ENCODE measurements at regions not wholly inside any gene's neighbourhood (a gene's known extent, or its start where the extent isn't known, plus 50 kb on each side); places are given as distances from the start of the nearest gene placed in this dataset.

GRCh38 chr12:59182658-59183455, 262.6 kb upstream of the LRIG3 start:
- in situ Hi-C loops (cut with HindIII; ENCODE audit: low pct_ligation_motif_present, low pct_unique_long_range_greater_than_20kb, low sequenced_read_pairs): no loop called here
- DNase-seq: no peak

- in situ Hi-C loops (cut with HindIII; ENCODE audit: low pct_ligation_motif_present, low pct_unique_long_range_greater_than_20kb, low sequenced_read_pairs): no loop called here
- no peak for DNase-seq
Measured at GRCh38 chr12:59182191-59182590, 261.9 kb upstream of the LRIG3 start.

DNA sequence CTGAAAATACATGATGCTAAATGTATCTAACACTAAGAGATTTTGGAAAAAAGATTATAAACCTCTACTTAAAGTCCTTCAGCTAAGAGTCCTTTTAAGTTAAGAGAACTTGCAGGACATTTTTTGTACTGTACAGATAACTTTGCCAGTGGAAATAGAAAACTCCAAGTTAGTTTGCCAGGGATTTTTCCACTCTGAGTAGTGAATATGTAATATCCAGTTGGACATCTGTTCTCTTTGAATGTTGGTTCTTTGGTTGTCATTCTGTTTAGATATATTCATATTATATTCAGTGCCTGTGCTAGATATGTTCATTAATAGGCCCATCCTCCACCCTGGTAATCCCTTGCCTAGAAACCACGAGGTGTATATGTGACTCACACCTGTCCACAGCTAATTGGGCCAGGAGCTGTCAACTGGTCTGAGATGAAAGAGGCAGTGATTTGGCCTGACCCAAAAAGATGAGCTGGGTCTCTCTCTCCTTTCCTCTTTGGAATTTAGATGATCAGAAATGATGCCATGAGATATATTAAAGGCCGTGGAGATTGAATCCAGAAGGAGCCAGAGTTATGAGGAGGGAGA, 261.0 kb upstream of the LRIG3 start:
- DNase-seq: no peak
- in situ Hi-C loops (cut with HindIII; ENCODE audit: low pct_ligation_motif_present, low pct_unique_long_range_greater_than_20kb, low sequenced_read_pairs): no loop called here

DNA sequence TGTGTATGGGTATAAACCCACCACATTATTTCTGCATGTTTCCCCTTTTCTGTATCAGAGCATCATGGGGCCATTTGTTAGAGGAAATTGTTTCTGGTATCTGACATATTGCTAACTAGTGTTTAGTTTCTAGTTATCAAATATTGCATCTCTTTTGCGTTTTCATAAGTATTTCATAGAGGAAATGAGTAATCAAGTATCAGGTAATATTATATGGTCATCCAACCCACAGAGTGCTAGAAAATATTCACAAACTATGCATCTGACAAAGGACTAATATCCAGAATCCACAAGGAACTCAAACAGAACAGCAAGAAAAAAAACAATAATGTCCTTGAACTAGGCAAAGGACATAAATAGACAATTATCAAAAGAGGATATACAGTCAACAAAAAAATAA, 258.9 kb upstream of the LRIG3 start:
- in situ Hi-C loops (cut with HindIII; ENCODE audit: low pct_ligation_motif_present, low pct_unique_long_range_greater_than_20kb, low sequenced_read_pairs): no loop called here
- DNase-seq: no peak

GRCh38 chr12:59173695-59174094, 253.4 kb upstream of the LRIG3 start:
- DNase-seq: no peak
- in situ Hi-C loops (cut with HindIII; ENCODE audit: low pct_ligation_motif_present, low pct_unique_long_range_greater_than_20kb, low sequenced_read_pairs): no loop called here

- DNase-seq: no peak
- in situ Hi-C loops (cut with HindIII; ENCODE audit: low pct_ligation_motif_present, low pct_unique_long_range_greater_than_20kb, low sequenced_read_pairs): no loop called here
Measured at GRCh38 chr12:59168647-59169046, 248.3 kb upstream of the LRIG3 start.

GRCh38 chr12:59166457-59166856, 246.2 kb upstream of the LRIG3 start:
- in situ Hi-C loops (cut with HindIII; ENCODE audit: low pct_ligation_motif_present, low pct_unique_long_range_greater_than_20kb, low sequenced_read_pairs): no loop called here

GRCh38 chr12:59164991-59165718, 244.9 kb upstream of the LRIG3 start:
- in situ Hi-C loops (cut with HindIII; ENCODE audit: low pct_ligation_motif_present, low pct_unique_long_range_greater_than_20kb, low sequenced_read_pairs): no loop called here
- DNase-seq: peak; percentile 58

More at GRCh38 chr12:59166457-59166856, 246.2 kb upstream of the LRIG3 start:
- no peak for DNase-seq

GRCh38 chr12:59164226-59164625, 243.9 kb upstream of the LRIG3 start:
- no peak for DNase-seq
- in situ Hi-C loops (cut with HindIII; ENCODE audit: low pct_ligation_motif_present, low pct_unique_long_range_greater_than_20kb, low sequenced_read_pairs): no loop called here

- in situ Hi-C loops (cut with HindIII; ENCODE audit: low pct_ligation_motif_present, low pct_unique_long_range_greater_than_20kb, low sequenced_read_pairs): no loop called here
Measured at GRCh38 chr12:59158681-59159080, 238.4 kb upstream of the LRIG3 start.

DNA sequence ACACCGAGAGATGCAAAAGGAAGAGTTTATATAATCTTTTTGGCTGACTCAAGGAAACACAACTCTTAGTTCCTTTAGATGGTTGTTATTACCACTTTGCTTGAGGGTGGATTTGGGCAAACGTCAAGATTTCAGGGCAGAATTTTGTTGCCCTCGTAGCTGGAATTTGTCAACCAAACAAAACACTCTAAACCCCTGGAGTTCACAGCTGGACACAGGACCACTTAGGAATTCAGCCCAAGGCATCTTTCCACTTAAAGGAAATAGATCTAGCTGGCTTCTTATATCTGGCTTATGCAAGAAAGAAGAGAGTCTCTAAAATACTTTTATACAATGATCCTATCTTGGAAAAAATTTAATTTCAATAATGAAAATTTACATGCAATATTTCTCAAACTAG, 237.8 kb upstream of the LRIG3 start:
- in situ Hi-C loops (cut with HindIII; ENCODE audit: low pct_ligation_motif_present, low pct_unique_long_range_greater_than_20kb, low sequenced_read_pairs): no loop called here
- no peak for DNase-seq

More at GRCh38 chr12:59158681-59159080, 238.4 kb upstream of the LRIG3 start:
- DNase-seq: no peak

- DNase-seq: no peak
- in situ Hi-C loops (cut with HindIII; ENCODE audit: low pct_ligation_motif_present, low pct_unique_long_range_greater_than_20kb, low sequenced_read_pairs): no loop called here
Measured at GRCh38 chr12:59155448-59155847, 235.1 kb upstream of the LRIG3 start.

GRCh38 chr12:59151243-59151642, 230.9 kb upstream of the LRIG3 start:
- no peak for DNase-seq
- in situ Hi-C loops (cut with HindIII; ENCODE audit: low pct_ligation_motif_present, low pct_unique_long_range_greater_than_20kb, low sequenced_read_pairs): no loop called here

- DNase-seq: peak; percentile 93
- in situ Hi-C loops (cut with HindIII; ENCODE audit: low pct_ligation_motif_present, low pct_unique_long_range_greater_than_20kb, low sequenced_read_pairs): no loop called here
Measured at GRCh38 chr12:59149995-59150642, 229.8 kb upstream of the LRIG3 start.

- in situ Hi-C loops (cut with HindIII; ENCODE audit: low pct_ligation_motif_present, low pct_unique_long_range_greater_than_20kb, low sequenced_read_pairs): no loop called here
- DNase-seq: no peak
Measured at GRCh38 chr12:59147791-59148190, 227.5 kb upstream of the LRIG3 start.

DNA sequence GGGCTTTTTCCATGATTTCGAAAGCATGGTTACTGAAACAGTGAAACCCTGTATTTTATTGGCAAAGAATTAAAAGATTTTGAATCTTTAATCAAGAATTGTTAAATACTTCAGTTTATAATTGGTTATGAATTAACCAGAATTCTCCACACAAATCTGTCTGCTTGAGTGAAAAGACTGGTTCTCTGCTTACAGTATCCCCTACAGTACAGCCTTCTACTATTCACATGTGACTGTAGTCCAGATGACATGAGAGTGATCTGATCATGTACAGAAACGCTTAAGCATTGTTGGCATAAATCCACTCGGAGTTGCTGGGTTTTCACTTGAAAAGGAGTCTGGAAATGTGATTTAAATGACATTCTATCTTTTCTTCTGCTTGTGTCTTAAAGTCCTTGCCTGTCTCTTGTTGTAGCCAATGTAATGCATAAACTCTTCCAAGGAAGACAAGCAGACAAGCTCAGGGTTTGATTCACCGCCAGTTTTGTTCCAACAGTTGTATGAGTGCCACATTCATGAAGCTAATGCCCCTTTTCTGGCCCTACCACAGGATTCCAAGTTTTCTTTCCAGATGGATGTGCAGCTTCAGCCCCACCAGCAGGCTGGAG, 222.0 kb upstream of the LRIG3 start:
- in situ Hi-C loops (cut with HindIII; ENCODE audit: low pct_ligation_motif_present, low pct_unique_long_range_greater_than_20kb, low sequenced_read_pairs): no loop called here
- no peak for DNase-seq

GRCh38 chr12:59134750-59135149, 214.4 kb upstream of the LRIG3 start:
- in situ Hi-C loops (cut with HindIII; ENCODE audit: low pct_ligation_motif_present, low pct_unique_long_range_greater_than_20kb, low sequenced_read_pairs): no loop called here
- no peak for DNase-seq

GRCh38 chr12:59131462-59131861, 211.2 kb upstream of the LRIG3 start:
- in situ Hi-C loops (cut with HindIII; ENCODE audit: low pct_ligation_motif_present, low pct_unique_long_range_greater_than_20kb, low sequenced_read_pairs): no loop called here

DNA sequence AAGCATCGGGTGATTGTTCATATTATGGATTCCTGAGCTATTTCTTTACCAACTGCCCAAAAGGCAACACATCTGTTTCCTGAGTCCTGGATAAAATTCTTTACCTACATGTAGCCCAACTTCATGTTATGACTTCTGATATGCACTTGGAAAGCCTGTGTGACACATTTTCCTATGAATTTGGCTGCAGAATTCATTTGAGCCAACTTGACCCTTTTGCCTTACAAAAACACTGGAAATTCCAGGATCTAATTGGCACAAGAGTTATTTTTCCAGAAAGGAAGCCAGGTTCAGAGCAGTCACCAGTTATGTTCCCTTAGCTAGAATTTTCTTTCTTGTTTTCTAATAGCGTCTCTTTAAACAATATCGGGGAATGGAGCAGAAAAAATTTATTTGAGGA, 202.5 kb upstream of the LRIG3 start:
- DNase-seq: no peak
- in situ Hi-C loops (cut with HindIII; ENCODE audit: low pct_ligation_motif_present, low pct_unique_long_range_greater_than_20kb, low sequenced_read_pairs): no loop called here

More at GRCh38 chr12:59131462-59131861, 211.2 kb upstream of the LRIG3 start:
- DNase-seq: no peak
